HG03280 (cell line): ENCODE measurements at regions not wholly inside any gene's neighbourhood (a gene's known extent, or its start where the extent isn't known, plus 50 kb on each side); places are given as distances from the start of the nearest gene placed in this dataset.

Experiments
- ATAC-seq: cut with Tn5 transposase; IDR thresholded peaks from one replicate; pipeline ENCODE4 v1.9.1; 2021; ENCODE audit warnings: mild to moderate bottlenecking, moderate library complexity; ENCODE audit not compliant: unreplicated experiment

- no peak for ATAC-seq
These were observed 124.8 kb upstream of the LINC00305 start for GRCh38 chr18:64273724-64274123.

GRCh38 chr18:64271975-64272659 lies 123.2 kb upstream of the LINC00305 start:
- ATAC-seq, result no peak

DNA sequence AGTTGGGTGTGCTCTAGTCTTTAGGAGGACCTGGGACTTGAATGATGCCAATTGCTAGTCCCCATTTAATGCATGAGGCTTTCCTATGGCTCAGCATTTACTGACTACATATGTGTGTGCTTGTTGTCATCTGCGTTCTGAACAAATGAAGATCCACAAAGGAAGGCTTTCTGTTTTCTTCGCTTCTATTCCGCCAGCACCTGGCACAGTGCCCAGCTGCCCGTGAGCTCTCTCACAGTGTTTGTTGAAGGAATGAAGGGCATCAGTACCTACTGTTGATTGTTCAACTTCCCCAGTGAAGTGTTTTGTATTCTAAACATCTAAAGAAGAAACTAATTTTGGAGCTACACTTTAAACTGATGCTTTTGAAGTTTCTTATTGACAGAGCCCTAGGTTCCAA lies 122.4 kb upstream of the LINC00305 start:
- ATAC-seq, result no peak

GRCh38 chr18:64270608-64271007 lies 121.7 kb upstream of the LINC00305 start:
- ATAC-seq, result no peak

- no peak for ATAC-seq
These were observed 121.2 kb upstream of the LINC00305 start for GRCh38 chr18:64270121-64270520.

GRCh38 chr18:64264171-64264570 lies 115.3 kb upstream of the LINC00305 start:
- ATAC-seq, result no peak

DNA sequence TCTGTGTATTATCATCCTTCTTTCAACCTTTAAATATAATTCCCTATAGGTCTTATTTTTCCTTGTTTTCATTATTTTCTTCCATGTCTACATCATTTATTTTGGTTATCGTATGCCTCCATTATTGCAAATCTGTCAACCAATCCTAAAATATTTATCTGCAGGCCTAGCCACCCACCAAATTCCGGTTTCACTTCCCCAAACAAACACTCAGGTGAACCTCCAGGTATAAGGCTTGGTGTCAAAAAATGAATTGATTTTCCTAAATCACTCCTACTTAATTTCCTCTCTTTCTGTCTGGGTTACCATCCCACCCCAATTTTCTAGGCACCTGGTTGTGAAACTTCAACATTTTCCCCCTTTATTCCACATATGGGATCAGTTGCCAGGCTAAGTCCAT lies 111.9 kb upstream of the LINC00305 start:
- ATAC-seq, result no peak

DNA sequence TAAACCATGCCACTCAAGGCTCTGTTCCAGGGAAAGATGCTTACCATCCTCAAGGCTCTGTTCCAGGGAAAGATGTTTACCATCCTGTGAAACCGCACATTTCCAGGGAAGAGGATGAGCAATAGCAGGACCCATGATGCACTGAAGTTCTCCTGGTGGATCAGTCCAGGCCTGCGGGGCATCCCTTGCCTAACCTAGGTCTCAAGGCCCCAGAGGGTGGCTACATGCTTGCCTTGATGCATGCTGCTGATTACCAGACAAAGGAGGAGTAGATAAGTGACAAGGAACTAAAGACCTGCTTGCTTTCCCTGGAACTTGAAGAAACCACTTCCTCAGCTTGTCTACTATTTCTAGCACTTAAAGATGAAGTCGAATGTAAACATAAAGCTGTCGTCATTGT lies 111.0 kb upstream of the LINC00305 start:
- no peak for ATAC-seq

- ATAC-seq, result no peak
These were observed 109.3 kb upstream of the LINC00305 start for GRCh38 chr18:64258111-64258650.

GRCh38 chr18:64254399-64255093 lies 105.7 kb upstream of the LINC00305 start:
- no peak for ATAC-seq

DNA sequence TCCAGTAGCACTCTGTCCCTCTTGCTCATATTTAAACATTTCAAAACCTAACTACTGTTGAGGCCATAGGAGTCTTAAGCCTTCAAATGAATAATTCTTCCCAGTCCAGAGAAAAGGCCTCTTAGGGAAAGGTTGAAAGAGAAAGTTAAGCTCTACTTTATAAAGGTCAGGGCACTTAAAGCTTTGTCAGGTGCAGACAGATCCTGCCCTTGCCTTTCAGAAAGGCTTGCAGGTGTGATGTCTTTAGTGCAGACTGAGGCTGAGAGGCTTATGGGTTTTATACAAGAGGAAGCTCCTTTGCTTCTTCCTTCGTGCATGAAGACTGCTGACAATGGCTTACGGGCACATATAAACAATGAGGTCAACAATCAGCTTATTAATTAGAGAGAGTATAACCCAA lies 105.0 kb upstream of the LINC00305 start:
- no peak for ATAC-seq

GRCh38 chr18:64253222-64253621 lies 104.3 kb upstream of the LINC00305 start:
- ATAC-seq, result no peak

- no peak for ATAC-seq
These were observed 99.9 kb upstream of the LINC00305 start for GRCh38 chr18:64248836-64249235.

- ATAC-seq, result no peak
These were observed 96.4 kb upstream of the LINC00305 start for GRCh38 chr18:64245126-64245861.

DNA sequence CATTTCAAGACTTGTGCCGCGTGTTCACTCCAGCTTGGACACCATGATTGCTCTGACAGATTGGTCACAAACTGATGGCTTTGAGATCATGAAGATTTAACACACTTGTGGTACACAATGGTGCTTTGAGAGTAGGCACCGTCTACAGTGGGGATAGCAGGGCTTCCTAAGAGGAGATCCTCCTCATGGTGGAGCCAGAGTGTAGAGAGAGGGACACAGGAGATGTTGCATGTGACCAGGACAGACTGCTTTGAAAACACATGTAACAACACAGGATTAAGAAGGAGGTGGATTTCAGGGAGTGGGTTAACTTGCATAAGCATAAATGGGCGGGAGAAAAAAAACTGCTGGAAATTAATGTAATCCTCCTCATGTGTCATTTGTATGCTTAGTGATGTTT lies 95.7 kb upstream of the LINC00305 start:
- ATAC-seq, result no peak

- ATAC-seq, result no peak
These were observed 91.4 kb upstream of the LINC00305 start for GRCh38 chr18:64240316-64240715.

- no peak for ATAC-seq
These were observed 89.2 kb upstream of the LINC00305 start for GRCh38 chr18:64238076-64238475.

DNA sequence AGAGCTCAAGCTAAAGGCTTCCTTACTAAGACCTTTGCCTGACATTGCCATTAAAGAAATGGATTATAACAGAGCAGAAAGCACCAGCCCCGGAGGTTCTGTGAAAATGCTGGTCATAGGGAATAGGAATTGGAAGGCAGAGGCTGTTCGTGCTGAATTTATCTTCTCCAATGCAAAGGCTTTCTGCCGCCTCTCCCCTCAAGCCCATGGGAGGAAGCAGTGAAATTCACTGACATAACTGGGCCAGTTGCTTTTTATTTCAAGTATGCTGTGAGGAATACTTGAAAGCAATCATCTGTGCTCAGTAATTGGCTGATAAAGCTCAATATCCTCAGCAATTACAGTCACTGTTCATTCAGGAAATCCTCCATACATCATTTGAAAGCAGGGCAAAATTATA lies 85.4 kb upstream of the LINC00305 start:
- ATAC-seq, result no peak

DNA sequence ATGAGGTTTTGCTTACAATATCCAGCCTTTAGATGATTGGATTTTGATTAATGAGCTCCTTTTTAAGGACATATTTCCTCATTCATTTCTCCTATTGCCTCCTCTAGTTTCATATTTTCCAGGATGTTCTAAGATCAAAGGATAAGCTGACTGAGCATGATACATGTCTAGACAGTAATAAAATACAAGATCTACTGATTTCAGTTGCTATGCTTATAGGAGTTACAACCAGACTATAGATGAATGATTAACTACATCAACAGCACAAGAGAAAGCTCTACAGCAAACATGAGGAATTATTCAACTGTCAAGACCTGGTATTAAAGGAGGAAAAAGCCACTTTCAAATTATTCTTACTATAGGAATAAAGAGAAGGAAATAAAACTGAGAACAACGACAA lies 85.0 kb upstream of the LINC00305 start:
- ATAC-seq, result no peak

DNA sequence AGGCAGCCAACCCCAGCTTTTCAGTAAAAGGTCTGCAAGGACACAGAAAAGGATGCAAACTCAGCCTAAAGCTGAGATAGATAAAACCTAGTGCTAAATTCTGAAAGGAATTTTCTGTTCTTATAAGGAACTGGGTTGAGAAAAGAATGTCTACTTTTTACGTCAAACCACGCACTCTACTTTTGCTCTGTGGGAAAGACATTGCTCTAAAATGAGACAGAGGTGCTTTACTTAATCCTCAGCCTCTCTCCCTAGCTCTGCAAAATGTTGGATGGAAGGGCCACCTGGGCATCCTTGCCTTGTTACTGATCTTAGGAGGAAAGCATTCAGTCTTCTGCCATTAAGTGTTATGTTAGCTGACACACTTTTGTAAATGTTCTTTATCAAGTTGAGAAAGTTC lies 72.1 kb upstream of the LINC00305 start:
- no peak for ATAC-seq

GRCh38 chr18:64219517-64219916 lies 70.6 kb upstream of the LINC00305 start:
- no peak for ATAC-seq
